ENCODE measurements at regions not wholly inside any gene's neighbourhood (a gene's known extent, or its start where the extent isn't known, plus 50 kb on each side); places are given as distances from the start of the nearest gene placed in this dataset.
"Not testable (repeated sequence)": the region's sequence is repeated elsewhere in the genome, so short reads cannot be mapped to it uniquely, and the experiment has no call there.

DNA sequence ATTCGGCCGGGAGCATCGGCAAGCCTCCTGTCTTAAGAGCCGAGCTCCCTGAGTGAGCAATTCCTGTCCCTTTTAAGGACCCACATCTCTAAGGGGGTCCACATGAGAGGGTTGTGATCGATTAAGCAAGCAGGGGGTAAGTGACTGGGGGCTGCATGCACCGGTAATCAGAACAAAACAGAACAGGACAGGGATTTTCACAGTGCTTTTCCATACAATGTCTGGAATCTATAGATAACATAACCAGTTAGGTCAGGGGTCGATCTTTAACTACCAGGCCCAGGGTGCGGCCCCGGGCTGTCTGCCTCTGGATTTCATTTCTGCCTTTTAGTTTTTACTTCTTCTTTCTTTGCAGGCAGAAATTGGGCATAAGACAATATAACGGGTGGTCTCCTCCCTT lies 111.3 kb downstream of the DTWD1 start:
- not testable (repeated sequence) for H3K27me3 Mint-ChIP-seq (ENCODE audit: low read depth)

GRCh38 chr15:49734089-49734488 lies 113.2 kb downstream of the DTWD1 start:
- H3K9me3 Mint-ChIP-seq; H3K27ac Mint-ChIP-seq; H3K36me3 Mint-ChIP-seq (ENCODE audit: low read depth); H3K4me3 Mint-ChIP-seq; H3K27me3 Mint-ChIP-seq (ENCODE audit: low read depth); H3K4me1 Mint-ChIP-seq (ENCODE audit: low read depth); DNase-seq (ENCODE audit: low spot score): not testable (repeated sequence)

More for the DNA sequence above, 111.3 kb downstream of the DTWD1 start:
- DNase-seq (ENCODE audit: low spot score); H3K27ac Mint-ChIP-seq; H3K4me3 Mint-ChIP-seq; H3K9me3 Mint-ChIP-seq; H3K36me3 Mint-ChIP-seq (ENCODE audit: low read depth); H3K4me1 Mint-ChIP-seq (ENCODE audit: low read depth): not testable (repeated sequence)

GRCh38 chr15:49734831-49735508 lies 114.1 kb downstream of the DTWD1 start:
- H3K4me1 Mint-ChIP-seq (ENCODE audit: low read depth), result no peaks in the 10 kb centered on the region
- H3K4me3 Mint-ChIP-seq, result no peak overlapping the region
- H3K9me3 Mint-ChIP-seq, result no peaks in the 10 kb centered on the region
- no peaks in the 10 kb centered on the region for H3K36me3 Mint-ChIP-seq (ENCODE audit: low read depth)
- no peak overlapping the region for H3K27ac Mint-ChIP-seq
- peaks cover 4% of the 10 kb centered on the region for H3K27me3 Mint-ChIP-seq (ENCODE audit: low read depth)
- DNase-seq (ENCODE audit: low spot score), result no peak

- no peak for DNase-seq (ENCODE audit: low spot score)
- H3K27ac Mint-ChIP-seq, result no peak overlapping the region
- H3K9me3 Mint-ChIP-seq, result no peaks in the 10 kb centered on the region
- peaks cover 4% of the 10 kb centered on the region for H3K27me3 Mint-ChIP-seq (ENCODE audit: low read depth)
- H3K36me3 Mint-ChIP-seq (ENCODE audit: low read depth), result no peaks in the 10 kb centered on the region
- H3K4me3 Mint-ChIP-seq, result no peak overlapping the region
- H3K4me1 Mint-ChIP-seq (ENCODE audit: low read depth), result no peaks in the 10 kb centered on the region
Measured at GRCh38 chr15:49737127-49737526, 116.3 kb downstream of the DTWD1 start.

DNA sequence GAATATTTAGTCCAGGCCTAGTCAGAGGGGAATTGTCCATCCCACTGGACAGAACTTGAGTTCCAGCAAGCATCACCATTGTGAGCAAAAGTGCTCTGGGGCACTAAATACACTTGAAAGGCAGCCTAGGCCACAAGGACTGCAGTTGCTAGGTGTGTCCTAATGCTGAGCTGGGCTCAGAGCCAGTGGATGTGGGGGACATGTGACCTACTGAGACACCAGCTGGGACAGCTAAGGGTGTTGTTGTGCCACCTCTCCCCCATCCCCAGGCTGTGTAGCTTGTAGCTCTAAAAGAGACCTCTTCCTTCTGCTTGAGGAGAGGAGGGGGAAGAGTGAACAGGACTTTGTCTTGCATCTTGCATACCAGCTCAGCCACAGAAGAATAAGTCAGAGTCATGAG lies 120.9 kb downstream of the DTWD1 start:
- DNase-seq (ENCODE audit: low spot score), result no peak
- Mint-ChIP-seq H3K4me1 (ENCODE audit: low read depth) (no peaks in the 10 kb centered on the region), H3K4me3 (no peak overlapping the region), H3K36me3 (ENCODE audit: low read depth) (no peaks in the 10 kb centered on the region), H3K27ac (no peak overlapping the region), H3K9me3 (no peaks in the 10 kb centered on the region), H3K27me3 (ENCODE audit: low read depth) (peaks cover 1% of the 10 kb centered on the region)

DNA sequence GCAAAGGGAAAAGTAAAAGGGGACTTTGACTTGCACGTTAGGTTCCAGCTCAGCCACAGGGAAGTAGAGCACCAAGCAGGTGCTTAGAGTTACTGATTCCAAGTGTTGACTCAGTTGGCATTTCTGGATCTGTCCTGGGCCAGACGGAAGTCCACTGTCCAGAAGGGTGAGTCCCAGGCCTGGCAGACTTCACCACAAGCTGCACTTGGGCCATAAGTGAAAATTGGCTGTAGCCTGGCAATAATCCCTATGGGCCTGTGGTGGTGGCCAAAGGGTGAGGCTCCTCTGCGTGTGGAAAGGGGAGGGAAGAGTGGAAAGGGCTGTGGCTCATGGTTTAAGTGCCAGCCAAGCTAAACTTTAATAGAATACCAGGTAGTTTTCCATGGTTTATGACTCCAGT lies 121.5 kb downstream of the DTWD1 start:
- H3K9me3 Mint-ChIP-seq, result no peaks in the 10 kb centered on the region
- no peaks in the 10 kb centered on the region for H3K4me1 Mint-ChIP-seq (ENCODE audit: low read depth)
- H3K27me3 Mint-ChIP-seq (ENCODE audit: low read depth), result no peaks in the 10 kb centered on the region
- no peaks in the 10 kb centered on the region for H3K36me3 Mint-ChIP-seq (ENCODE audit: low read depth)
- no peak for DNase-seq (ENCODE audit: low spot score)
- no peak overlapping the region for H3K27ac Mint-ChIP-seq
- no peak overlapping the region for H3K4me3 Mint-ChIP-seq

- no peaks in the 10 kb centered on the region for H3K4me1 Mint-ChIP-seq (ENCODE audit: low read depth)
- no peak overlapping the region for H3K4me3 Mint-ChIP-seq
- H3K9me3 Mint-ChIP-seq, result no peaks in the 10 kb centered on the region
Measured at GRCh38 chr15:49747340-49747739, 126.5 kb downstream of the DTWD1 start.

DNA sequence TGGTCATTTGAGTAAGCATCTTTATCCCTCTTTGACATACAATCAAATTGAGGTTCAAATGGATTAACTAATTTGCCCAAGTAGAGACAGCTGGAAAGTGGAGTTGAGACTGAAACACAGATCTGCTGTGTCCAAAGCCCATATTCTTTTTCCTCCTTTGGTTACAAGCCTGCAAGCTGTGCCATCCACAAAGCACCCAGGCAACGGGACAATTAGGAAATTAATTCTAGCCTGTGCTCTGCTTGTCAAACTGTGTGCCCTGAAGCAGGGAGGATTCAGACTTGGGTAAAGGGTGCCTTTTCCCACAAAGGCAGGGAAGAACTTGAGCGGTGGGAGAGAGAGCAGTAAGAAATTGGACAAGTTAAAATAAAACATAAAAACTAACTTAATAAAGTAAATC lies 127.9 kb downstream of the DTWD1 start:
- no peaks in the 10 kb centered on the region for H3K27me3 Mint-ChIP-seq (ENCODE audit: low read depth)
- H3K4me1 Mint-ChIP-seq (ENCODE audit: low read depth), result no peaks in the 10 kb centered on the region
- no peak overlapping the region for H3K27ac Mint-ChIP-seq
- DNase-seq (ENCODE audit: low spot score), result no peak
- no peak overlapping the region for H3K4me3 Mint-ChIP-seq
- no peaks in the 10 kb centered on the region for H3K9me3 Mint-ChIP-seq
- no peaks in the 10 kb centered on the region for H3K36me3 Mint-ChIP-seq (ENCODE audit: low read depth)

More at GRCh38 chr15:49747340-49747739, 126.5 kb downstream of the DTWD1 start:
- no peak overlapping the region for H3K27ac Mint-ChIP-seq
- no peaks in the 10 kb centered on the region for H3K27me3 Mint-ChIP-seq (ENCODE audit: low read depth)
- no peaks in the 10 kb centered on the region for H3K36me3 Mint-ChIP-seq (ENCODE audit: low read depth)
- no peak for DNase-seq (ENCODE audit: low spot score)

GRCh38 chr15:49750553-49750952 lies 129.7 kb downstream of the DTWD1 start:
- DNase-seq (ENCODE audit: low spot score), result no peak
- H3K4me1 Mint-ChIP-seq (ENCODE audit: low read depth), result no peaks in the 10 kb centered on the region
- H3K9me3 Mint-ChIP-seq, result no peaks in the 10 kb centered on the region
- H3K27ac Mint-ChIP-seq, result no peak overlapping the region
- H3K36me3 Mint-ChIP-seq (ENCODE audit: low read depth), result no peaks in the 10 kb centered on the region
- no peaks in the 10 kb centered on the region for H3K27me3 Mint-ChIP-seq (ENCODE audit: low read depth)
- H3K4me3 Mint-ChIP-seq, result no peak overlapping the region

DNA sequence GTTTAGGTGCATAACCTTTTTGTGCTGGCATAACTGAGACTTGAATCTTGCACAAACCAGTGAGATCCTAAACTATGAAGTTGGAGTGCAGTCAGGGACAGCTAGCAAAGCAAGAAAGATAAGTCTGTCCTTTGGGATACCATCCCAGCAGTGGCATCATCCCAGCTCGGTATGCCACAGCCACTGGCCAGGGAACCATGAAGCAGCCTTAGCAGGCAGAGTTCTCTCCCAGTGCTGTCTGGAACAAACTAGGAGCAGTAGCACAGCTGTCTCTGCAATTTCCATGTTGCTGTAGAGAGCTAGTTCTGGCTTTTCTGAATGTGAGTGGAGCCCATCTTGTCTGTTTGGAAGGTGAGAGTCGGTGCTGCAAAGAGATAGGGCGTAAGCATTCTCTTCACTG lies 130.3 kb downstream of the DTWD1 start:
- Mint-ChIP-seq H3K27ac (no peak overlapping the region), H3K4me3 (no peak overlapping the region), H3K27me3 (ENCODE audit: low read depth) (no peaks in the 10 kb centered on the region), H3K36me3 (ENCODE audit: low read depth) (no peaks in the 10 kb centered on the region), H3K4me1 (ENCODE audit: low read depth) (no peaks in the 10 kb centered on the region), H3K9me3 (no peaks in the 10 kb centered on the region)
- DNase-seq (ENCODE audit: low spot score), result no peak

- Mint-ChIP-seq H3K4me1 (ENCODE audit: low read depth) (no peaks in the 10 kb centered on the region), H3K27ac (no peak overlapping the region), H3K4me3 (no peak overlapping the region), H3K9me3 (no peaks in the 10 kb centered on the region), H3K36me3 (ENCODE audit: low read depth) (no peaks in the 10 kb centered on the region), H3K27me3 (ENCODE audit: low read depth) (no peaks in the 10 kb centered on the region)
- no peak for DNase-seq (ENCODE audit: low spot score)
Measured at GRCh38 chr15:49751751-49752150, 130.9 kb downstream of the DTWD1 start.

GRCh38 chr15:49752517-49752916 lies 131.7 kb downstream of the DTWD1 start:
- Mint-ChIP-seq H3K27me3 (ENCODE audit: low read depth) (no peaks in the 10 kb centered on the region), H3K4me1 (ENCODE audit: low read depth) (no peaks in the 10 kb centered on the region), H3K4me3 (no peak overlapping the region), H3K27ac (no peak overlapping the region), H3K36me3 (ENCODE audit: low read depth) (no peaks in the 10 kb centered on the region), H3K9me3 (no peaks in the 10 kb centered on the region)
- no peak for DNase-seq (ENCODE audit: low spot score)

- H3K27me3 Mint-ChIP-seq (ENCODE audit: low read depth), result no peaks in the 10 kb centered on the region
- no peak for DNase-seq (ENCODE audit: low spot score)
- H3K4me1 Mint-ChIP-seq (ENCODE audit: low read depth), result no peaks in the 10 kb centered on the region
- no peak overlapping the region for H3K4me3 Mint-ChIP-seq
- H3K27ac Mint-ChIP-seq, result no peak overlapping the region
- H3K36me3 Mint-ChIP-seq (ENCODE audit: low read depth), result no peaks in the 10 kb centered on the region
- H3K9me3 Mint-ChIP-seq, result peaks cover 34% of the 10 kb centered on the region
Measured at GRCh38 chr15:49758456-49758855, 137.6 kb downstream of the DTWD1 start.

GRCh38 chr15:49758856-49759255 lies 138.0 kb downstream of the DTWD1 start:
- H3K4me1 Mint-ChIP-seq (ENCODE audit: low read depth), result no peaks in the 10 kb centered on the region
- no peaks in the 10 kb centered on the region for H3K27me3 Mint-ChIP-seq (ENCODE audit: low read depth)
- no peak for DNase-seq (ENCODE audit: low spot score)
- H3K4me3 Mint-ChIP-seq, result no peak overlapping the region
- H3K9me3 Mint-ChIP-seq, result peaks cover 34% of the 10 kb centered on the region
- H3K27ac Mint-ChIP-seq, result no peak overlapping the region
- H3K36me3 Mint-ChIP-seq (ENCODE audit: low read depth), result no peaks in the 10 kb centered on the region

GRCh38 chr15:49760749-49761148 lies 139.9 kb downstream of the DTWD1 start:
- no peaks in the 10 kb centered on the region for H3K36me3 Mint-ChIP-seq (ENCODE audit: low read depth)
- H3K27ac Mint-ChIP-seq, result no peak overlapping the region

More at GRCh38 chr15:49760749-49761148, 139.9 kb downstream of the DTWD1 start:
- Mint-ChIP-seq H3K27me3 (ENCODE audit: low read depth) (no peaks in the 10 kb centered on the region), H3K4me1 (ENCODE audit: low read depth) (no peaks in the 10 kb centered on the region), H3K9me3 (peaks cover 46% of the 10 kb centered on the region), H3K4me3 (no peak overlapping the region)
- no peak for DNase-seq (ENCODE audit: low spot score)
